ENCODE measurements at regions not wholly inside any gene's neighbourhood (a gene's known extent, or its start where the extent isn't known, plus 50 kb on each side); places are given as distances from the start of the nearest gene placed in this dataset.

DNA sequence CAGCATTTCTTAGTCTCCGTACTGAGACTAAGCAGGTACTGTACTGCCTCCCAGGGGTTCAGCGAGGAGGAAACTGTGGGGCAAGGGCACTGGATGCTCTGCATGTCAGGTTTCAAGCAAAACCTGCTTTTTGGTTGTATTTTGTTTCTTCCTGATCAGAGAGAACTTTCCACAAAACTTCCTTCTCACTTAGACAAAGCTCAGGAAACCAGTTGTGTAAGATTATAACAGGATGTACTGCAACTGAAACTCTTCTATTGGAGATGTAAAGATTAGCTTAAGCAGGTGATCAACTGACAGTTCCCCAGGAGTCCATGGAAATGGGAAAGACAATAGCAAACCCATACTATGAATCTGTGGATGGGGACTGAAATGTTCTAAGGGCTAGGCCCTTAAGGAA lies 67.3 kb downstream of the PLCE1 start:
- ChIA-PET POLR2A (no interaction called here), CTCF (interaction anchor here (1.1 kb wide), 1 partner anchor 14 kb away, joined by 4 read pairs; no protein-coding TSS in a partner anchor)
- H3K4me3 ChIP-seq (ENCODE audit: low read depth in 2 of 2, low read length in 1 of 2): no peak overlapping the region
- no peaks in the 10 kb centered on the region for H3K79me2 ChIP-seq (ENCODE audit: insufficient read depth)
- no peaks in the 10 kb centered on the region for H3F3A ChIP-seq (replicated peaks; ENCODE audit: insufficient read depth)
- no peaks in the 10 kb centered on the region for H3K9me3 ChIP-seq
- H3K27me3 ChIP-seq (ENCODE audit: insufficient read depth): no peaks in the 10 kb centered on the region
- TF ChIP-seq YY1 (IDR thresholded peaks at IDR 0.05; ENCODE audit: low read depth) (no peak), FOSL2 (IDR thresholded peaks at IDR 0.05; ENCODE audit: borderline replicate concordance, low read depth) (no peak), MEF2A (IDR thresholded peaks at IDR 0.05; ENCODE audit: borderline replicate concordance, low read depth) (no peak)
- TF ChIP-seq, protein P1, sequence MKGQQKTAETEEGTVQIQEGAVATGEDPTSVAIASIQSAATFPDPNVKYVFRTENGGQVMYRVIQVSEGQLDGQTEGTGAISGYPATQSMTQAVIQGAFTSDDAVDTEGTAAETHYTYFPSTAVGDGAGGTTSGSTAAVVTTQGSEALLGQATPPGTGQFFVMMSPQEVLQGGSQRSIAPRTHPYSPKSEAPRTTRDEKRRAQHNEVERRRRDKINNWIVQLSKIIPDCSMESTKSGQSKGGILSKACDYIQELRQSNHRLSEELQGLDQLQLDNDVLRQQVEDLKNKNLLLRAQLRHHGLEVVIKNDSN (IDR thresholded peaks at IDR 0.05; ENCODE audit: borderline replicate concordance, low read depth): no peak
- no peak overlapping the region for H3K9ac ChIP-seq
- DNase-seq: no peak
- no peaks in the 10 kb centered on the region for H4K20me1 ChIP-seq (ENCODE audit: insufficient read depth)
- no peaks in the 10 kb centered on the region for H3K4me1 ChIP-seq (ENCODE audit: control insufficient read depth in 1 of 2, insufficient read depth in 2 of 2, low read depth in 1 of 2, low read length in 1 of 2)
- no peak overlapping the region for H3K27ac ChIP-seq (ENCODE audit: low read depth in 2 of 2, low read length in 1 of 2)
- H3K36me3 ChIP-seq (replicated peaks in 1 of 2; ENCODE audit: control insufficient read depth in 1 of 2, insufficient read depth in 2 of 2, low read length in 1 of 2): no peaks in the 10 kb centered on the region
- 78% methylated on average over 2 of the region's 2 CpGs for WGBS (ENCODE audit: low lambda C conversion rate)
- H2AFZ ChIP-seq (ENCODE audit: low read depth): no peak overlapping the region
- H3K4me2 ChIP-seq: no peak overlapping the region
- H3K9me2 ChIP-seq: no peaks in the 10 kb centered on the region

DNA sequence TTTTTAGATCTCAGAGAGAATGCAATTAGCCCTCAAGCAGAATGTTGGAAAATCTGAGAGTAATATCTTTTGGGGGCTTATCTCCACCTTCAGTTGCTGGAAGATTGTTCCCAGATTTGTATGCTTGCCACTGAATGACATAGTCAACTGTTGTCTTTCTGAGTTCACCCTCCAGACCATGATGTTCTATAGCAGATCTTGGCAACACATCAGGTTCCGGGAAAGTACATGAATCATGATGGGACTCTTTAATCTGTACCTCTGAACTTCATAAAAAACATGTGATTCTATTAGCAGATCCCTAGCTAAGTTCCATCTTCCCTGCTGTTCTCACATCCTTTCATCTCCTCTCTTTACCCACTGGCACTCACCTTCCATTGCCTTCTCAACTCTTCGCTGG lies 68.9 kb downstream of the PLCE1 start:
- Histone ChIP-seq H3K36me3 (replicated peaks in 1 of 2; ENCODE audit: control insufficient read depth in 1 of 2, insufficient read depth in 2 of 2, low read length in 1 of 2) (no peaks in the 10 kb centered on the region), H3K4me3 (ENCODE audit: low read depth in 2 of 2, low read length in 1 of 2) (no peak overlapping the region), H3F3A (replicated peaks; ENCODE audit: insufficient read depth) (no peaks in the 10 kb centered on the region), H3K27ac (ENCODE audit: low read depth in 2 of 2, low read length in 1 of 2) (no peak overlapping the region), H3K27me3 (ENCODE audit: insufficient read depth) (no peaks in the 10 kb centered on the region), H3K4me1 (ENCODE audit: control insufficient read depth in 1 of 2, insufficient read depth in 2 of 2, low read depth in 1 of 2, low read length in 1 of 2) (no peaks in the 10 kb centered on the region; a peak in 1 of 4 replicates), H3K9ac (no peak overlapping the region), H2AFZ (ENCODE audit: low read depth) (no peak overlapping the region), H3K4me2 (no peak overlapping the region), H3K9me3 (no peaks in the 10 kb centered on the region), H3K79me2 (ENCODE audit: insufficient read depth) (no peaks in the 10 kb centered on the region), H4K20me1 (ENCODE audit: insufficient read depth) (no peaks in the 10 kb centered on the region), H3K9me2 (no peaks in the 10 kb centered on the region)
- 77% methylated on average over 2 of the region's 2 CpGs for WGBS (ENCODE audit: low lambda C conversion rate)
- POLR2A ChIA-PET: no interaction called here
- TF ChIP-seq CHD2 (IDR thresholded peaks at IDR 0.05; ENCODE audit: low read length, partially characterized antibody) (no peak), JUND (IDR thresholded peaks at IDR 0.05) (no peak), TCF12 (IDR thresholded peaks at IDR 0.05) (no peak), SMC3 (IDR thresholded peaks at IDR 0.05; ENCODE audit: low read depth, low read length) (no peak), FOXM1 (IDR thresholded peaks at IDR 0.05; ENCODE audit: low read depth) (no peak)
- TF ChIP-seq, protein P2, sequence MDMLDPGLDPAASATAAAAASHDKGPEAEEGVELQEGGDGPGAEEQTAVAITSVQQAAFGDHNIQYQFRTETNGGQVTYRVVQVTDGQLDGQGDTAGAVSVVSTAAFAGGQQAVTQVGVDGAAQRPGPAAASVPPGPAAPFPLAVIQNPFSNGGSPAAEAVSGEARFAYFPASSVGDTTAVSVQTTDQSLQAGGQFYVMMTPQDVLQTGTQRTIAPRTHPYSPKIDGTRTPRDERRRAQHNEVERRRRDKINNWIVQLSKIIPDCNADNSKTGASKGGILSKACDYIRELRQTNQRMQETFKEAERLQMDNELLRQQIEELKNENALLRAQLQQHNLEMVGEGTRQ (IDR thresholded peaks at IDR 0.05; ENCODE audit: borderline replicate concordance, low read depth, low read length): no peak
- TF ChIP-seq, protein P3, sequence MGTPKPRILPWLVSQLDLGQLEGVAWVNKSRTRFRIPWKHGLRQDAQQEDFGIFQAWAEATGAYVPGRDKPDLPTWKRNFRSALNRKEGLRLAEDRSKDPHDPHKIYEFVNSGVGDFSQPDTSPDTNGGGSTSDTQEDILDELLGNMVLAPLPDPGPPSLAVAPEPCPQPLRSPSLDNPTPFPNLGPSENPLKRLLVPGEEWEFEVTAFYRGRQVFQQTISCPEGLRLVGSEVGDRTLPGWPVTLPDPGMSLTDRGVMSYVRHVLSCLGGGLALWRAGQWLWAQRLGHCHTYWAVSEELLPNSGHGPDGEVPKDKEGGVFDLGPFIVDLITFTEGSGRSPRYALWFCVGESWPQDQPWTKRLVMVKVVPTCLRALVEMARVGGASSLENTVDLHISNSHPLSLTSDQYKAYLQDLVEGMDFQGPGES (IDR thresholded peaks at IDR 0.05; ENCODE audit: low read depth, low read length): no peak
- TF ChIP-seq, protein P4, sequence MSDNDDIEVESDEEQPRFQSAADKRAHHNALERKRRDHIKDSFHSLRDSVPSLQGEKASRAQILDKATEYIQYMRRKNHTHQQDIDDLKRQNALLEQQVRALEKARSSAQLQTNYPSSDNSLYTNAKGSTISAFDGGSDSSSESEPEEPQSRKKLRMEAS (IDR thresholded peaks at IDR 0.05; ENCODE audit: low read depth): no peak
- TF ChIP-seq, protein P5, sequence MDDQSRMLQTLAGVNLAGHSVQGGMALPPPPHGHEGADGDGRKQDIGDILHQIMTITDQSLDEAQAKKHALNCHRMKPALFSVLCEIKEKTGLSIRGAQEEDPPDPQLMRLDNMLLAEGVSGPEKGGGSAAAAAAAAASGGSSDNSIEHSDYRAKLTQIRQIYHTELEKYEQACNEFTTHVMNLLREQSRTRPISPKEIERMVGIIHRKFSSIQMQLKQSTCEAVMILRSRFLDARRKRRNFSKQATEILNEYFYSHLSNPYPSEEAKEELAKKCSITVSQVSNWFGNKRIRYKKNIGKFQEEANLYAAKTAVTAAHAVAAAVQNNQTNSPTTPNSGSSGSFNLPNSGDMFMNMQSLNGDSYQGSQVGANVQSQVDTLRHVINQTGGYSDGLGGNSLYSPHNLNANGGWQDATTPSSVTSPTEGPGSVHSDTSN (IDR thresholded peaks at IDR 0.05): no peak
- TF ChIP-seq, protein P6, sequence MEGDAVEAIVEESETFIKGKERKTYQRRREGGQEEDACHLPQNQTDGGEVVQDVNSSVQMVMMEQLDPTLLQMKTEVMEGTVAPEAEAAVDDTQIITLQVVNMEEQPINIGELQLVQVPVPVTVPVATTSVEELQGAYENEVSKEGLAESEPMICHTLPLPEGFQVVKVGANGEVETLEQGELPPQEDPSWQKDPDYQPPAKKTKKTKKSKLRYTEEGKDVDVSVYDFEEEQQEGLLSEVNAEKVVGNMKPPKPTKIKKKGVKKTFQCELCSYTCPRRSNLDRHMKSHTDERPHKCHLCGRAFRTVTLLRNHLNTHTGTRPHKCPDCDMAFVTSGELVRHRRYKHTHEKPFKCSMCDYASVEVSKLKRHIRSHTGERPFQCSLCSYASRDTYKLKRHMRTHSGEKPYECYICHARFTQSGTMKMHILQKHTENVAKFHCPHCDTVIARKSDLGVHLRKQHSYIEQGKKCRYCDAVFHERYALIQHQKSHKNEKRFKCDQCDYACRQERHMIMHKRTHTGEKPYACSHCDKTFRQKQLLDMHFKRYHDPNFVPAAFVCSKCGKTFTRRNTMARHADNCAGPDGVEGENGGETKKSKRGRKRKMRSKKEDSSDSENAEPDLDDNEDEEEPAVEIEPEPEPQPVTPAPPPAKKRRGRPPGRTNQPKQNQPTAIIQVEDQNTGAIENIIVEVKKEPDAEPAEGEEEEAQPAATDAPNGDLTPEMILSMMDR (IDR thresholded peaks at IDR 0.05): no peak
- CTCF ChIA-PET: interaction anchor here (0.9 to 1.1 kb wide), 2 partner anchors 8 to 146 kb away, joined by 3 read pairs; no protein-coding TSS in a partner anchor
- no peak for DNase-seq
